Astrocyte (in vitro differentiated cells and primary cell): ENCODE measurements at regions not wholly inside any gene's neighbourhood (a gene's known extent, or its start where the extent isn't known, plus 50 kb on each side); places are given as distances from the start of the nearest gene placed in this dataset.

ENCODE experiments used
- EZH2 ChIP-seq: IDR thresholded peaks from 2 replicates; pipeline ENCODE4 v1.6.1; 2012; ENCODE audit warnings: mild to moderate bottlenecking, low read length, inconsistent platforms; ENCODE audit not compliant: insufficient read depth
- TF ChIP-seq, protein P1 (sequence below): IDR thresholded peaks from 2 replicates; pipeline ENCODE4 v1.5.1; 2011; ENCODE audit warnings: low read depth, mild to moderate bottlenecking, inconsistent platforms, low read length, moderate library complexity; ENCODE audit not compliant: insufficient read depth

DNA sequence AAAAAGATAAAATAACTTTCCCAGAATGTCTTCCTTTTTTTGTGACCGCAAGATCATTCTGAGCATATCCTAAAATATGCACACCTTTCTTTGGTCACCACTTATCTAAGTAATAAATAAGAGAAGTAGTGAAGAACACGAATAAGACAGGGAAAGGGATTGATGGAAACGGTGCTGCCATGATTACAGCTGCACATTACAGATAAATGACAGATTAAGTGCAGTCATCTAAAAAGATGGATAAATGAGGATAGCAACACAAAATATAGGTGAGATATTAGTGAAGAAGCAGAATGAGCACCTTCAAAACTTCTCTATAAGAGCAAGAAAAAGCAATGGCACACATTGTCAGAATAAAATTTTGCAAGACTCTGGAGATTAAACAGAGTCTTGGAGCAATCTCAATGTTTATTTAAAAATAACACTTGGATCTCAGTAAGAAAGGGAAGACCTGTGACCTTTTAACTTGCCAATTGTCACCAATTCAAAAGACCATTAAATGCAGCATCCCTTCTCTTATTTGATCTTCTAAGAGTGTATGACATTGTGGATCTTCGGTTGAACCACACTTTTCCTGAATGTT is 567.1 kb downstream of the KCNJ2 start:
- TF ChIP-seq, protein P1, sequence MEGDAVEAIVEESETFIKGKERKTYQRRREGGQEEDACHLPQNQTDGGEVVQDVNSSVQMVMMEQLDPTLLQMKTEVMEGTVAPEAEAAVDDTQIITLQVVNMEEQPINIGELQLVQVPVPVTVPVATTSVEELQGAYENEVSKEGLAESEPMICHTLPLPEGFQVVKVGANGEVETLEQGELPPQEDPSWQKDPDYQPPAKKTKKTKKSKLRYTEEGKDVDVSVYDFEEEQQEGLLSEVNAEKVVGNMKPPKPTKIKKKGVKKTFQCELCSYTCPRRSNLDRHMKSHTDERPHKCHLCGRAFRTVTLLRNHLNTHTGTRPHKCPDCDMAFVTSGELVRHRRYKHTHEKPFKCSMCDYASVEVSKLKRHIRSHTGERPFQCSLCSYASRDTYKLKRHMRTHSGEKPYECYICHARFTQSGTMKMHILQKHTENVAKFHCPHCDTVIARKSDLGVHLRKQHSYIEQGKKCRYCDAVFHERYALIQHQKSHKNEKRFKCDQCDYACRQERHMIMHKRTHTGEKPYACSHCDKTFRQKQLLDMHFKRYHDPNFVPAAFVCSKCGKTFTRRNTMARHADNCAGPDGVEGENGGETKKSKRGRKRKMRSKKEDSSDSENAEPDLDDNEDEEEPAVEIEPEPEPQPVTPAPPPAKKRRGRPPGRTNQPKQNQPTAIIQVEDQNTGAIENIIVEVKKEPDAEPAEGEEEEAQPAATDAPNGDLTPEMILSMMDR, result no peak
- TF ChIP-seq EZH2, result no peak
